ENCODE measurements at regions not wholly inside any gene's neighbourhood (a gene's known extent, or its start where the extent isn't known, plus 50 kb on each side); places are given as distances from the start of the nearest gene placed in this dataset.

- Histone ChIP-seq H3K4me1 (ENCODE audit: low read depth) (no peaks in the 10 kb centered on the region), H3K27me3 (no peaks in the 10 kb centered on the region), H3K4me3 (no peak overlapping the region), H3K27ac (no peak overlapping the region), H3K36me3 (no peaks in the 10 kb centered on the region), H3K9me3 (ENCODE audit: low read depth) (no peaks in the 10 kb centered on the region)
- no peak for DNase-seq (ENCODE audit: low read depth in 1 of 2, low spot score in 1 of 2)
- no peak for TF ChIP-seq CTCF (IDR thresholded peaks at IDR 0.05; ENCODE audit: low read depth, low read length)
These were observed 53.9 kb upstream of the KCNN2 start for GRCh38 chr5:114308017-114308416.

- Histone ChIP-seq H3K4me1 (ENCODE audit: low read depth) (no peaks in the 10 kb centered on the region), H3K27ac (no peak overlapping the region), H3K27me3 (no peaks in the 10 kb centered on the region), H3K9me3 (ENCODE audit: low read depth) (no peaks in the 10 kb centered on the region), H3K4me3 (no peak overlapping the region), H3K36me3 (no peaks in the 10 kb centered on the region)
- TF ChIP-seq CTCF (IDR thresholded peaks at IDR 0.05; ENCODE audit: low read depth, low read length), result no peak
- no peak for DNase-seq (ENCODE audit: low read depth in 1 of 2, low spot score in 1 of 2)
These were observed 53.4 kb upstream of the KCNN2 start for GRCh38 chr5:114308508-114308907.

- TF ChIP-seq CTCF (IDR thresholded peaks at IDR 0.05; ENCODE audit: low read depth, low read length), result no peak
- H3K9me3 ChIP-seq (ENCODE audit: low read depth), result no peaks in the 10 kb centered on the region
- H3K27me3 ChIP-seq, result no peaks in the 10 kb centered on the region
- no peaks in the 10 kb centered on the region for H3K36me3 ChIP-seq
- no peaks in the 10 kb centered on the region for H3K4me1 ChIP-seq (ENCODE audit: low read depth)
- DNase-seq (ENCODE audit: low read depth in 1 of 2, low spot score in 1 of 2), result no peak
- no peak overlapping the region for H3K27ac ChIP-seq
- H3K4me3 ChIP-seq, result no peak overlapping the region
These were observed 51.2 kb upstream of the KCNN2 start for GRCh38 chr5:114310666-114311065.

- no peak for DNase-seq (ENCODE audit: low read depth in 1 of 2, low spot score in 1 of 2)
- Histone ChIP-seq H3K4me3 (no peak overlapping the region), H3K9me3 (ENCODE audit: low read depth) (no peaks in the 10 kb centered on the region), H3K27ac (no peak overlapping the region), H3K36me3 (no peaks in the 10 kb centered on the region), H3K4me1 (ENCODE audit: low read depth) (no peaks in the 10 kb centered on the region), H3K27me3 (no peaks in the 10 kb centered on the region)
- no peak for TF ChIP-seq CTCF (IDR thresholded peaks at IDR 0.05; ENCODE audit: low read depth, low read length)
These were observed 50.6 kb upstream of the KCNN2 start for GRCh38 chr5:114311281-114311680.

- TF ChIP-seq CTCF (IDR thresholded peaks at IDR 0.05; ENCODE audit: low read depth, low read length), result no peak
- Histone ChIP-seq H3K27ac (no peak overlapping the region), H3K4me3 (no peak overlapping the region), H3K36me3 (no peaks in the 10 kb centered on the region), H3K27me3 (no peaks in the 10 kb centered on the region), H3K4me1 (ENCODE audit: low read depth) (no peaks in the 10 kb centered on the region), H3K9me3 (ENCODE audit: low read depth) (no peaks in the 10 kb centered on the region)
- DNase-seq (ENCODE audit: low read depth in 1 of 2, low spot score in 1 of 2), result no peak
These were observed 49.9 kb upstream of the KCNN2 start for GRCh38 chr5:114311968-114312367.
